ENCODE measurements at regions not wholly inside any gene's neighbourhood (a gene's known extent, or its start where the extent isn't known, plus 50 kb on each side); places are given as distances from the start of the nearest gene placed in this dataset.

DNA sequence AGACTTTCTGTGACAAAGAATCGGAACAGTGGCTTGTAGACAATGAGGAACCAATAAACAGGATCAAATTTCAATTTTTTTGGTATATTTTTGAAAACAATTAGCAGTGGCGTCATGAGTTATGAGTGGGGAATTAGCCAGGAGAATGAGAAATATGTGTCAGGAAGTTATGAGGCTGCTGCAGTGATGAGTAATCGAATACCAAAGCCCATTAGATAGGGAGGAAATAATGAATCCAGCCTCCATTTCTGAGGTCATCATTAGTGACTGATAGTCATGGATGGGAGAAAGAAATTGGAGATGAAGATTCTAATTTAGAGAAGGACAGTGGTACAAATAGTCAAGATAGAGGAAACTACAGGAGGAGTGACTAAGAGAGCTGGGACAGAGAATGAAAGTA, 673.1 kb upstream of the VRK2 start:
- Histone ChIP-seq H2BK5ac (ENCODE audit: low read depth, low read length) (no peak overlapping the region), H2AK5ac (ENCODE audit: low read depth, low read length) (no peak overlapping the region), H4K20me1 (replicated peaks in 1 of 2; ENCODE audit: control insufficient read depth in 1 of 2, insufficient read depth in 2 of 2, low read length in 2 of 2) (no peaks in the 10 kb centered on the region), H2BK12ac (ENCODE audit: low read depth, low read length) (no peak overlapping the region), H3K9me3 (ENCODE audit: insufficient read depth in 2 of 2, low read depth in 1 of 2, low read length in 1 of 2) (no peaks in the 10 kb centered on the region), H3K27me3 (replicated peaks in 1 of 4; ENCODE audit: control insufficient read depth in 3 of 4, extremely low read depth in 1 of 4, insufficient read depth in 3 of 4, low read length in 3 of 4) (no peaks in the 10 kb centered on the region), H3K4me3 (ENCODE audit: extremely low read depth in 1 of 4, insufficient read depth in 2 of 4, low read depth in 3 of 4, low read length in 4 of 4) (no peak overlapping the region), H3K79me2 (ENCODE audit: control insufficient read depth in 1 of 2, insufficient read depth in 2 of 2, low read length in 2 of 2) (no peaks in the 10 kb centered on the region), H3K4me1 (replicated peaks in 1 of 4; ENCODE audit: control insufficient read depth in 3 of 4, insufficient read depth in 4 of 4, low read length in 3 of 4) (no peaks in the 10 kb centered on the region), H3K36me3 (ENCODE audit: control insufficient read depth in 2 of 4, insufficient read depth in 4 of 4, low read length in 3 of 4) (no peaks in the 10 kb centered on the region), H4K8ac (ENCODE audit: extremely low read depth, insufficient read depth, low read length) (no peak overlapping the region), H2BK120ac (replicated peaks; ENCODE audit: low read depth, low read length) (no peak overlapping the region), H2BK20ac (ENCODE audit: low read length) (no peak overlapping the region), H3K23ac (ENCODE audit: insufficient read length) (no peak overlapping the region), H3K23me2 (ENCODE audit: low read depth, low read length) (no peaks in the 10 kb centered on the region), H3K9ac (replicated peaks in 1 of 4; ENCODE audit: extremely low read depth in 1 of 4, low read depth in 3 of 4, low read length in 3 of 4) (no peak overlapping the region), H3K56ac (replicated peaks; ENCODE audit: insufficient read length, low read depth, low read length) (no peak overlapping the region), H3K14ac (ENCODE audit: insufficient read length) (no peak overlapping the region), H3K4me2 (ENCODE audit: insufficient read depth in 1 of 2, low read depth in 2 of 2, low read length in 2 of 2) (no peak overlapping the region), H2AFZ (ENCODE audit: low read length) (no peak overlapping the region), H3K18ac (ENCODE audit: extremely low read depth, low read length) (no peak overlapping the region), H4K5ac (ENCODE audit: insufficient read length, low read depth, low read length) (no peak overlapping the region), H3K4ac (replicated peaks; ENCODE audit: insufficient read length, low read depth, low read length) (no peak overlapping the region), H4K91ac (replicated peaks; ENCODE audit: insufficient read length, low read length) (no peak overlapping the region), H3K79me1 (ENCODE audit: low read depth, low read length) (no peaks in the 10 kb centered on the region), H2BK15ac (ENCODE audit: low read length) (no peak overlapping the region), H3K27ac (ENCODE audit: low read depth, low read length) (no peak overlapping the region)
- 91% methylated on average over 3 of the region's 3 CpGs; no CpG with 5 or more reads in 1 of the 2 experiments for WGBS, 2 experiments (ENCODE audit: extremely low coverage in 1 of 2, insufficient coverage in 1 of 2, insufficient read length in 1 of 2, insufficient replicate concordance in 2 of 2, low coverage in 1 of 2, low lambda C conversion rate in 2 of 2, missing lambda C conversion rate in 1 of 2)
- ChIA-PET CTCF (ENCODE audit: partially characterized antibody) (interaction anchor here (1.2 kb wide), 1 partner anchor 24 kb away, joined by 3 read pairs; no protein-coding TSS in a partner anchor), POLR2A (ENCODE audit: partially characterized antibody) (no interaction called here)
- no peak for DNase-seq (ENCODE audit: low read depth in 1 of 2, low spot score in 2 of 2)
- no peak for FAIRE-seq
- TF ChIP-seq SUZ12 (IDR thresholded peaks at IDR 0.05; ENCODE audit: low read length) (no peak), EP300 (IDR thresholded peaks at IDR 0.05; ENCODE audit: borderline replicate concordance in 1 of 2, low read depth in 2 of 2, low read length in 2 of 2) (no peak), MAFK (IDR thresholded peaks at IDR 0.05; ENCODE audit: low read depth, low read length) (no peak), CREB1 (IDR thresholded peaks at IDR 0.05) (no peak), JUND (IDR thresholded peaks at IDR 0.05; ENCODE audit: low read length) (no peak), CEBPB (IDR thresholded peaks at IDR 0.05; ENCODE audit: low read depth, low read length) (no peak), SIN3A (conservative IDR thresholded peaks at IDR 0.05 in 1 of 2, IDR thresholded peaks at IDR 0.05 in 1 of 2; ENCODE audit: low read depth in 1 of 2, low read length in 2 of 2) (no peak), TAF1 (IDR thresholded peaks at IDR 0.05; ENCODE audit: low read depth, low read length) (no peak), RAD21 (IDR thresholded peaks at IDR 0.05 in 1 of 2, conservative IDR thresholded peaks at IDR 0.05 in 1 of 2; ENCODE audit: low read depth in 2 of 2, low read length in 2 of 2) (no peak), EZH2 (IDR thresholded peaks at IDR 0.05; ENCODE audit: low read depth, low read length, severe bottlenecking) (no peak), BRCA1 (IDR thresholded peaks at IDR 0.05; ENCODE audit: low read depth, low read length) (no peak), BCL11A (IDR thresholded peaks at IDR 0.05; ENCODE audit: low read depth in 2 of 2, low read length in 2 of 2) (no peak), TAF7 (optimal IDR thresholded peaks at IDR 0.05; ENCODE audit: borderline replicate concordance, low read depth, low read length) (no peak), HDAC6 (IDR thresholded peaks at IDR 0.05; ENCODE audit: low read depth, low read length) (no peak), CTBP2 (IDR thresholded peaks at IDR 0.05; ENCODE audit: borderline replicate concordance, insufficient read depth, insufficient read length, low read length) (no peak)

Data from H1 (cell line).